SKM-1 treated with dmso at 0.1 percent for 144 hours (cell line): ENCODE measurements at regions not wholly inside any gene's neighbourhood (a gene's known extent, or its start where the extent isn't known, plus 50 kb on each side); places are given as distances from the start of the nearest gene placed in this dataset.

ENCODE experiments used
- DNase-seq: peaks from one replicate; lab custom pipeline; 2025; ENCODE audit not compliant: unreplicated experiment; lab: John Stamatoyannopoulos, UW

DNA sequence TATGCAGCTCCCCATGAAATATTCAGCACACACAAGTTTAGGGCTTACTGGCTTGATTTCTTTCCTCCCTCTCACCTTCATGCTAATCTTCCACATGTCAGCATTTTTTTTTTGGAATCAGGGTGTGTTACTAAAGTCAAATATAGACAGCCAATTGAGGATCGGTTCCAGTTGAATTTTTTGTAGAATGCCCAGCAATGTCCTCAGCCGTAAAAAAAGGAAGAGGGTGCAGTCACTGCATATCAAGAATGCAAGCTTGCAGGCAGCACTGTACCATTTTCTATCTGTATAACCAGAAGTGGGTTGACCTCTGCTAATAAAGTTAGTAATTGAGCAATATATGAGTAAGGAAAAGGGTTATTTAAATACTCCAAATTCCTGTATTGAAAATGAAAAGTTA lies 51.4 kb upstream of the CHMP2B start:
- DNase-seq: no peak

DNA sequence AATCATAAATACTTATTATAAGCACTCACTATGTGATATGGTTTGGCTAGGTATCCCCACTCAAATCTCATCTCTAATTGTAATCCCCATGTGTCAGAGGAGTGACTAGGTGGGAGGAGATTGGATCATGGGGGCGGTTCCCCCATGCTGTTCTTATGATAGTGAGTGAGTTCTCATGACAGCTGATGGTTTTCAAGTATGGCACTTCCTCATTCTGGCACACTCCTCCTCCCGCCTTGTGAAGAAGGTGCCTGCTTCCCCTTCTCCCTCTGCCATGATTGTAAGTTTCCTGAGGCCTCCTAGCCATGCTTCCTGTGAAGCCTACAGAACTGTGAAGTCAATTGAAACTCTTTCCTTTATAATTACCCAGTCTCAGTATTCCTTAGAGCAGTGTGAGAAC lies 53.3 kb upstream of the CHMP2B start:
- peak; percentile 8 for DNase-seq

DNA sequence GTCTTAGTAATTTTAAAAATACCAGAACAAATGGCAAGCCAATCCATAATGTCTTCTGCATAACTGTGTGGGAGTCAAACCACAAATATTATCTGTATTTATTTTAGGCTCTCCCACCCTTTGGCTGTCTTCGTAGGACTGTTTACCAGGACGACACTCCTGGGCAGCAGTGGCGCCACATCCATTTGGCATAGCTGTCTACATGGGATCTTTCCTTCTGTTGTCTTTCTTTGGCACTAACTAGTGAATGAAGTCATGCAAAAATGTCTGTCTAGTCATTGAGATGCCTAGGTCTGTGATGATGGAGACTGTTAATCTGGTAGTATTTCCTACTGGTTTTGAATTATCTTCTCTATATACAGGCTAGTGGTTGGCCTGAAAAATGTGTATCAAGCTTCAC lies 54.0 kb upstream of the CHMP2B start:
- DNase-seq: no peak

DNA sequence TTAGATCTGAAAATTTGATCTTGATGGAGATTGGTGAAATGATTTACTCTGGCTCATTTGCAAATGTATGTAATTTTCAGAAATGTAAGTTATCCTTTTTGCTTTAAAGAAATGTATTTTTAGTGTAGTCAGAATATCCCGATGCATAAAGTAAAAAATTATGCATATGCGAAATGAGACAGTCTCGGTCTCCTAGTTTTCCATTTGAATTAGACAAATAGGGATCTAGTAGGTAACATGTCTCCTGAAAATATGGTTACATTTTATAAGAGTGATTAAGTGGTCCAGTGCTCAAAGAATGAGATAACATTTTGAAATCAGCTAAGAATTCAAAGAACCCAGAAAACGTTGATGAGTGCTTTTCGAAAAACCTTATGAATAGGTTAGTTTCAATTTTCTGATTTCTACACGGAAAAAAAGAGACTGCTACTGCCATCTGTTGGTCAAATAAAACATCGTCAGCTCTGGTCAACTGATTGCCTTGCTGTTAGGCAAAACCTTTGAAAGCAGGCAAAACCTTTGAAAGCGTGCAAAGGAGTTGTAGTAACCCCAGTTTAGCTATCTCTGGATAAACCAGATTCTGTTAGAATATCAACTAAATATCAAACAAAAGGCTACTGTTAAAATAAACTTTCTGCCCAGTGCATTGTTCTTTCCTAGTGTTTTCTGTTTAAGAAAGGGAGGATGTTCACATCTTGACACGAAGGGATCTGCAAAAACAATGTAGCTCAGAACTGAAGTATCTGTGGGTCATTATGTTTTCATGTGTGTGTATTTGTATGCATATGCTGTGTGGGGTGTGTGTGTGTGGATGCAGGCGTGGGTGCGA lies 59.3 kb upstream of the CHMP2B start:
- DNase-seq: peak; percentile 38

DNA sequence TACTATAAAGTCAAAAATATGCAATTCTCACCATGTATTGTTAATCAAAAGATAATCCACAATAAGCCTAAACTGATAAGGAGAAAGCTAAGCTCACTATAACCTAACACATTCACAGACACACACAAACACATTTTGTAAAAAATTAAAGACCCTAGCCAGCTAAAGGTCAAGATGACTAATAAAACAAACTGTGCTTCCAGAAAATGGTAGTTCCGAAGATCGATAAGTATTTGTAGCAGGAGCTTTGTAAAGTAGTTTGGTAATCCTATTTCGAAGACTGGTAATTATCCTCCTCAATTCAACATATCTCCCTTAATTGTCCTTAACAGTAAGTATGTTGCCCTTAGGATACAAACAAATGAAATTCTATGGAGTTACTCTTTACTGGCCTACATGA lies 62.9 kb upstream of the CHMP2B start:
- no peak for DNase-seq

DNA sequence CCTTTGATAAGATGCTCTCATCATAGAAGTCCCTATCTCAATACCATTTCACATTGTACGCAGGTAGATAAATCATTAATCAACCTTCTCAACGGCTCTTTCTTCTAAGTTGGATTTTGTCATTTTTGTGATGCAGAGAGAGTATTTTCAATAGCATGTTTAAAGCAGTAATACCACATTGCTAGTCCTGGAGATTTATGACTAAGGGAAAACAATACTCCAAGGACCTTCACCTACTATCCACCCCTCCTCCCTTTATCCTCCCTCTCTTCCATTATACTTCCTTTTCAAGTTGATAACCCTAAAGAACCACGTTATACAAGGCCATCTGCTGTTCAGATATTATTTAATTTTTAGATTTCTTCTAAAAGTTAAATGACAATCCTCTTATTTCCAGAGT lies 65.3 kb upstream of the CHMP2B start:
- no peak for DNase-seq

DNA sequence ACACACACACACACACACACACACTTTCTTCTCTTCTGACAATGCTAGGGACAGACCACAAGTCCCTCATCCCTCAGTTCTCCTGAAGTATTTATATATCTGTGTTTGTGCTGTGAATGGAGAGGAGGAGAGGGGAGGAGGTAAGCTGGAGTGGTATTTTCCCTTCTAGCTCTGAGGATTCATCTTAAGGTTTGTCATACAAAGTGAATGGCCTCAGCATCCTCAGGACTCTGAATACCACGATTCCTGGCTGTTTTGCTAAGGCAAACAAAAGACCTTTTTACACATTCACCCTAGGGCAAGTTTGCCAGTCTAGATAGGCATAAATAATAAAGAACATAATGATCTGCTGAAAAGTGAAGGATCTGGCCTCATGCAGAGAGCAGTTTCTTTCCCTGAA lies 65.7 kb upstream of the CHMP2B start:
- no peak for DNase-seq

DNA sequence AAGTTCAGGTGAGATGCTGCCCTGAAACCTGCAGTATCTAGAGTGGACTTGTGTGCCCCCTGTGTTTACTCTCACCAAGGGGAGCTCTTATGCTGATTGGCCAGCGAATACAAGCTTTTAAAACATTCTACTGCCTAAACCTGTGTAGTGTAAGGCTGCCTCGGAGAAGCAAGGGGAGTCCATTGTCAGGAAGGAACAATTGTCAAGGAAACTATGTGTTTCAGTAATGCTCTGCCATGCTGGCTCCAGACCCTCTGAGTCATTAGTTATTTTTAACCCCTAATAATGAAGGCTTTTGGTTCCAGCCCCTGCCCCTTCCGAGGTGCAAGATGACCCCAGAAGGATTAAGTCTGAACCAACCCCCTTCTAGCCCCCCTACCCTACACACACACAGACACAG lies 66.1 kb upstream of the CHMP2B start:
- no peak for DNase-seq

DNA sequence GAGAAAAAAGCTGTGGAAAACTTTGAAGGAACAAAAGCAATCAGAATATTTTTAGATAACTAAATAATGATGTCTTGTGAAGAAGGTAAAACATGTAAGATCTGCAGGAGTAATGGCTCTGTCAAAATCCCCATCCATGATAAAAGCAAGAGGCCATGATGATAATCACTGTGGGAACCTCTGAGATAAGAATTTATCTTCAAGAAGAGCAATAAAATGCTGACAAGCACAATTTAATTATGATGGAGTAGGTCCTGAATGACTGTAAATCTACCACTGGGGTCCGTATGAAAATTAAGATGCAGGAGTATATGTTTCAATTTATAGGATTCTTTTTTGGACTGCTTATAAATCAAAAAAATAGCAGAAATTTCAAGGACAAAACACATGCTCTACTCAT lies 68.3 kb upstream of the CHMP2B start:
- DNase-seq: no peak

DNA sequence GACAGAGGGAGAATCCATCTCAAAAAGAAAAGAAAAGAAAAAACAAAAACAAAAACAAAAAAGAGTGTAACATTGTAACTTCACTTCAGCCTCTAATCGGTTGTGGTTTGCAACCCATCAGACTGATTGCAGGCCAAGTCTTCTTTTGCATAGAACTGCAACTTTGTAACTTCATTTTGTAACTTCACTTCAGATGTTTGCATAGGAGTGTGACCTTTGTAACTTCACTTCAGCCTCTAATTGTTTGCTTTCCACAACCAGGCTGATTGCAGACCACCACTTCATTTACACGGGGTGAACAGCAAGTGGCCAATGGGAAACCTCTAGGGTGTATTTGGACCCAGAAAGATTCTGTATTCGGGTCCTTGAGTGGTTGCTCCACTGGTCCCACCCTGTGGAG lies 79.1 kb upstream of the CHMP2B start:
- no peak for DNase-seq

DNA sequence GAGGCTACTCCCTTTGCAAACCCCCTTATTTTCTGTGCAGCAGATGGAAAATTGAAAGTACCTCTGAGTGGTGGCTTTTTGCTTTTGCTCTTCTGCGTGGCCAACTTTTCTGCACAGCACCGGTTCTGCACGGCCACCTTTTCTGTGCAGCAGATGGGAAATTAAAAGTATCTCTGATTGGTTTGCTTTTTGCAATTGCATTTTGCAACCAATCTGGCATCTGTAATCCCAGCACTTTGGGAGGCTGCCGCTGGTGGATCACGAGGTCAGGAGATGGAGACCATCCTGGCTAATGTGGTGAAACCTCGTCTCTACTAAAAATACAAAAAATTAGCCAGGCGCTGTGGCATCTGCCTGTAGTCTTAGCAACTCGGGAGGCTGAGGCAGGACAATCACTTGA lies 79.5 kb upstream of the CHMP2B start:
- no peak for DNase-seq

DNA sequence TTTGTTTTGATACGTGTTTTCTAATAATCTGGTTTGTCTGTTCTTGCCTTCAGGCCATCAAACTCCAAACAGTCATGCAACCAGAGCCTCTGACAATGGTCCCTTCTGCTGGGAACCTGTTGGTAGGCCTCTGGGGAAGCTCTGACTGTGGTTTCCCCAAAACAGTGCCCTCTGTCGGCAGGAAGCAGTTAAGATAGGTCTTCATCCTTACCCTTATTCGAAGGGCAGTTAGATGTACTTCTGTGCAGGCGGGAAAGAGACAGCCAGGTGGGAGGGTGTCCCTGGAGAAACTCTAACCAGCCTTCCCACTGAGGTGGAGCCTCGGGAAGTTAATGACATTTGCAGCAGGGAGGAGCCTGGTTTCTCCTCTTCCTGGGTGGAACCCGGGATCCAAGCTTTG lies 81.6 kb upstream of the CHMP2B start:
- DNase-seq: peak; percentile 22

DNA sequence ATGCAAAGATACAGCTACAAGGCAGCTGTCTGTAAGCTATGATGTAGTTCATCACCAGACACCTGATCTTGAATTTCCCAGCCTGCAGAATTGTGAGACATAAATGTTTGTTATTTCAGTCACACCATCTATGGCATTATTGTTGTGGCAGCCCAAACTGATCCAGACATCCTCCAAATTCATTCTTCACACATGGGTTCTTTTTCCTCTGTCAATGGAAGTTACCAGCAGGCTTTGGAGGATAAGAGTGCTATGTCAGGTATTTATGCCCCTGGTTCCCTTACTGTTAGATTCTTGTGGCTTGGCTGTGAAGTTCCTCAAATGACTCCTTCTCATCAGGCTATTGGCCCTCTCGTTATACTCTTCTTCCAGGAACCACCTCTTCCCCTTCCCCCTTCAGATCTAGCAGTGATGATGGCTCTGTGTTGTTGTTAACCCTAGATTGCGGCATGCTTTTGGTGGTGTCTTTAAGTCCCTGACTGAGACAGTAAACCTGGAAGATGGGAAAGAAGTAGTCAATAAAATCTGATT lies 91.0 kb upstream of the CHMP2B start:
- DNase-seq: no peak

DNA sequence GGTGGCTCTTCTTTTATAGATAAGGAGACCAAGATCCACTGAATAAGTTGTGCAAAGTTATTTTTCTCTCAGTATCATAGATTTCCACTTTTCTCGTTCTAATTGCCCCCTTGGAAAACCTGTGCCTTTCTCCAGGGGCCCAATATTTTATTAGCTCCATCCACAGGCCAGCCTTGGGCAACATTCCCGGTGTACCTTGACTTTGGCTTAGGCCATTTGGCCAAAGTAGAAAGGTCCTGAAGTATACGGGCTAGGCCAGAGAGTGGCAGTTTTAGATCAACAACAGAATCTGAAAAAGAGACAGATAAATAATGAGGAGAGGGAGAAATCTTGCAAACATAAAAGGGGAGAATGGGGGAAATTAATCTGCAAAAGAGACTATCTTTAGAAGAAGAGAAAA lies 91.7 kb upstream of the CHMP2B start:
- DNase-seq: no peak

DNA sequence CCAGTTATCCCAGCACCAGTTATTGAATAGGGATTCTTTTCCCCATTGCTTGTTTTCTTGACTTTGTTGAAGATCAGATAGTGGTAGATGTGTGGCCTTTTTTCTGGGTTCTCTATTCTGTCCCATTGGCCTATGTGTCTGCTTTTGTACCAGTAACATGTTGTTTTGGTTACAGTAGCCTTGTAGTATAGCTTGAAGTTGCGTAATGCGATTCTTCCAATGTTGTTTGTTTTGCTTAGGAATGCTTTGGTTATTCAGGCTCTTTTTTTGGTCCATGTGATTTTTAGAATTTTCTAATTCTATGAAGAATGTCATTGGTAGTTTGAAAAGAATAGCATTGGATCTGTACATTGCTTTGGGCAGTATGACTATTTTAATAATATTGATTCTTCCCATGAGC lies 94.3 kb upstream of the CHMP2B start:
- DNase-seq: no peak

DNA sequence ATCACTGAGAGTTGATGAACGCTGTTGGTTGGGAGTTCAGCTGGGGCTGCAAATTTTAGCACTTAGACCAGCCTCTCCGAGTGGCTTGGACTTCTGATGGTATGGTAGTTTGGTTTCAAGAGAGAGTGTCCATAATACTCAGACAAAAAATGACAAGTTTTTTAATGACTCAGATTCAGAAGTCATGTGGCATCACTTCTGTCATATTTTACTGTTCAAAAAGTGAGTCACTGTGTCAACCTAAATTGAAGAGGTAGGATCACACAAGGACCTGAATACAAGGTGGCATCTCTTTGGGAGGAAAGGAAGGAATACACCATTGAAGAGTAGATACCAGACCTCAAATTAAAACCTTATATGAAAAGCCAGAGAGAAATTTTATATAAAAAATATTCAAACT lies 99.1 kb upstream of the CHMP2B start:
- DNase-seq: no peak

DNA sequence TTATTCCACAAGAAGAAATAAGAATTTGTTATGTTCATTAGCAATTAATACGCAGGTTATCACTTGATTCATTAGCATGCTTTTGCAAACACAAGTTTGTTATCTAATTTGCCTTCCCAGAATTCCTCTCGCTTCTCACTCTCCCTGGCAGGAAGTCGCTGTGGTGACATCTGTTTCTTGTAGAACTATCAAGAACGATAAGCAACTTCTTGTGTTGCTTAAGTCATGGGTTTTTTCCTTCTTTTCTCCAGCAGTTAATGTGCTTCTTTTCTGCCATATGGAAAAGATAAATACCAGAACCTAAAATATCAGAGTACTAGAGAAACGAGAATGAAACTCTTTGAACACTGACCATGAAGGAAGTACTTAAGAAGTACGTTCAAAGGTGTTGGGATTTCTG lies 99.8 kb upstream of the CHMP2B start:
- no peak for DNase-seq

DNA sequence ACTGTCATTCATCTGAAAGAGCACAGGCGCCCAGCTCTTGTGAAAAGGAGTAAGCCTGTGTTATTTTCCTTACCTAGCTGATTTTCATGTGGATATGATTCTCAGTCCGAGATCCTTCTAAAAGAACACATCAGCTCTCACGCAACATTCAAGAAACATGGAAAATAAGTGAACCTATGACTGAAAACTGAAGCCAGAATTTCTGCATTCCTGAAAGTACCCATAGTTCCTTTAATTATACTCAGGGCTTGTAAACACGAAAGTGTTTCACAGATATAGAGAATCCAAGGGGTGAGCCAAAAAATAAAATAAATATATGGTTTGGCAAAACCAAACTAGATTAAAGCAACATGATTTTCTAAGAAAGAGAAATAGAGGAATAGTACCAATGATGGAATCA lies 100.8 kb upstream of the CHMP2B start:
- DNase-seq: no peak

DNA sequence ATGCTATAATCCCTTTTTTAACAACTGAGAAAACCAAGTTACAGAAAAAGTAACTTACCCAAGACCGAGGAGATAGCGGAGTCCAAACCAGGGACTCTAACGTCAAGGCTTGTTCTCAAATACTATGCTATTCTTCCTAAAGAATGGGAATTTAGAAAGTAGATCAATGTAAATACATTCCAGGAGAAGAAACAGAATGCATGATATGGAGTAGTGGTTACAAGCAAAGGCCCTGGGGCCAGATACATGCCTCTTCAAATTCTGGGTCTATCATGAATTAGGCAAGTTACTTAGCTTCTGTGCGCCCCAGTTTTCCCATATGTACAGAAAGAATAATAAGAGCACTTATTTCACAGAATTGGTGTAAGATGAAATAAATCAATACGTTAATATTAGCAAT lies 102.0 kb upstream of the CHMP2B start:
- DNase-seq: no peak

DNA sequence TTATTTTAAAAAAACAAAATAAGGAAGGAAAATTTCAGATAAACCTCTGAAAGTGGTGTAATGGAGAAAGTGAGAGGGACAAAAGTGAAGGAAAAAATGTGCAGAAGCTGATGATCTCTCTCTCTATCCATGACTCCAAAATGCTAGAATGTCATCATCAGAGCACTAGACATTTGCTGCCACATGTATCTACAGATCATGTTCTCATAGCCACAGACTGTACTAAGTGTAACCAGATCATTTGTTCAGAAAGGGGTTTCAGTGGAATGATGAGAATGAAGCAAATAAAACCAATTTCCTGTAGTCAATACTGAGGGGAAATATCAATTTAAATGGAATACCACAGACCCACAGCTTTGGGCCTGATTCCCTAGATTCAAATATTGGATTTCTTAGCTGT lies 104.3 kb upstream of the CHMP2B start:
- DNase-seq: no peak

DNA sequence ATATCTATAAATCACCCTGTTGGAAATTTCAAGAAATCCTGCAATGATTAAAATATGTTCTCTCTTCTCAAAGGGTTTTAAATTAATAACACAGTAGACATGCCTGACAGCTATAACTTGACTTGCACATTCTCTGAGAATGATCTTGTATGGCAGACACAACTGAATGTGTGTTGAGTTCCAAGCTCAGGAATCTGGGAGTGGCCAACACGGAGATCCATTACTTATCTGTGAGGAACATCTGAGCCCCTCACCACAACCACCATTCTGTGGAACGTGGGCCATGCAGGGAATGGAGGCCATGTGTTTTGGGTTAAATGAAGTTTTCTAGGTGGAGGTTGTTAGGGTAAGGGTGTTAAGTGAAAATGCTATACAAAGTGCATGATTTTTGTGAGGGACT lies 105.3 kb upstream of the CHMP2B start:
- DNase-seq: no peak

DNA sequence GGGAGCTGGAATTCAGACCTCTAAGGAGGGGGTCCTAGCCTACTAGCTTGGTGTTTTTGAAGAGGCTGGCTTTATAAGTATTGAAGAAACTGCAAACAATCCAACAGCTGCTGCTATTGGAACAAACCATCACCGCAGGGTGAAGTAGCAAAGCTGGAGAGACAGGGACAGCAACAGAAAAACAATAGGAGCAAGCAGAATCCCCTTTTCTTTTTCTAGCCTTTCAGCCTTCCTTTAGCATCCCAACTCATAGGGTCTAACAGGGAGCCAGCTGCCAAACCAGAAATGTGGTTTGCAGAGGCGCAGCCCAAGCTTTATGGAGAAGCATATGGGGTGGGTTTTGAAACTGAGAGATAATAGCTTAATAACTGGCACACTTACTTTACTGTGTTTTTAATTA lies 106.2 kb upstream of the CHMP2B start:
- DNase-seq: no peak

DNA sequence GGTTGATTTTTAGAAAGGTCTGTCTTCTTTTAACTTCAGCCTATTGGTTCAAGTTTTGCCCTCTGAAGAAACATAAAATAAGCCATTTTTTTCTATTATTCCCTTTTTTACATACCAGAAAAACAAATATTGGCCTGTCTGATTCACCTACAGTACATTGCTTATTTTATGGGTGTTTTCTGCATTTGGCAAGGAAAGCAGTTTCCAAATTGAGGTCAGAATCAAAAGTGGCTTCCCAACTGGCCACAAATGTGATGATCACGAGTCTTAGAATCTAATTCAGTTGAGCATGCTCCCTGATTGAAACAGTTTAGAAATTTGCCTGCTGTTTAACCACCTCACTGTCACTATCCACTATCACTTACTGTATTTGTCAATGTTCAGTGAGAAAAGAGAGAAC lies 106.9 kb upstream of the CHMP2B start:
- no peak for DNase-seq
